CD4-positive, alpha-beta memory T cell (primary cell): ENCODE measurements at regions not wholly inside any gene's neighbourhood (a gene's known extent, or its start where the extent isn't known, plus 50 kb on each side); places are given as distances from the start of the nearest gene placed in this dataset.

Source experiments
- CTCF ChIA-PET: fragments of 350-600 bp; sonication (Branson Sonifier 250); formaldehyde crosslinking; loops from one replicate; lab custom pipeline; 2021; ENCODE audit warnings: inconsistent platforms; ENCODE audit not compliant: partially characterized antibody; lab: Charles Lee
- POLR2A ChIA-PET: fragments of 350-600 bp; sonication (Branson Sonifier 250); formaldehyde crosslinking; loops from one replicate; lab custom pipeline; 2021; ENCODE audit not compliant: partially characterized antibody; lab: Charles Lee
- DNase-seq, 5 donors: peaks; one replicate each; pipeline versions ENCODE4 v3.0.0 to v3.0.0-alpha.2; 2020 to 2022; ENCODE audit warnings: mixed read lengths in 1 of 5
- H3K27ac ChIP-seq: one replicate; pipeline ENCODE4 v1.7.0; 2013; ENCODE audit warnings: low read depth, low read length
- H3K27me3 ChIP-seq: 2 replicates; pipeline ENCODE4 v1.7.0; 2013; ENCODE audit warnings: mild to moderate bottlenecking, low read length, moderate library complexity; ENCODE audit not compliant: insufficient read depth
- H3K36me3 ChIP-seq: 2 replicates; pipeline ENCODE4 v1.7.0; 2013; ENCODE audit warnings: mild to moderate bottlenecking, low read length, moderate library complexity; ENCODE audit not compliant: insufficient read depth
- H3K4me1 ChIP-seq: 2 replicates; pipeline ENCODE4 v1.7.0; 2013; ENCODE audit warnings: mild to moderate bottlenecking, low read length, moderate library complexity; ENCODE audit not compliant: insufficient read depth
- H3K4me3 ChIP-seq, 2 donors: one replicate each; pipeline ENCODE4 v1.7.0; 2013; ENCODE audit warnings: low read length in 2 of 2, mild to moderate bottlenecking in 1 of 2
- H3K9me3 ChIP-seq, 2 donors: one replicate each; pipeline ENCODE4 v1.7.0; 2013; ENCODE audit warnings: low read length in 2 of 2, control low read depth in 1 of 2; ENCODE audit not compliant: control insufficient read depth in 1 of 2
- H3K27ac Mint-ChIP-seq, 7 donors: one replicate each; pipeline ENCODE4 v1.8.0; 2020 to 2021; ENCODE audit warnings: mixed read lengths in 7 of 7, mild to moderate bottlenecking in 6 of 7, inconsistent platforms in 3 of 7, moderate library complexity in 3 of 7
- H3K27me3 Mint-ChIP-seq, 2 donors: one replicate each; pipeline ENCODE4 v1.8.0; 2020 to 2021; ENCODE audit warnings: mixed read lengths in 2 of 2
- H3K36me3 Mint-ChIP-seq, 2 donors: one replicate each; pipeline ENCODE4 v1.8.0; 2020 to 2021; ENCODE audit warnings: mixed read lengths in 2 of 2, inconsistent platforms in 1 of 2, mild to moderate bottlenecking in 1 of 2
- H3K4me1 Mint-ChIP-seq, 4 donors: one replicate each; pipeline ENCODE4 v1.8.0; 2020 to 2021; ENCODE audit warnings: mixed read lengths in 4 of 4, mild to moderate bottlenecking in 1 of 4
- H3K4me3 Mint-ChIP-seq, 8 donors: one replicate each; pipeline ENCODE4 v1.8.0; 2020 to 2021; ENCODE audit warnings: mixed read lengths in 8 of 8, mild to moderate bottlenecking in 7 of 8, moderate library complexity in 6 of 8, inconsistent platforms in 3 of 8
- H3K9me3 Mint-ChIP-seq, 8 donors: one replicate each; pipeline ENCODE4 v1.8.0; 2020 to 2021; ENCODE audit warnings: mixed read lengths in 8 of 8, mild to moderate bottlenecking in 5 of 8, inconsistent platforms in 3 of 8, moderate library complexity in 1 of 8
- intact Hi-C: fragments of 100-400 bp; cut with micrococcal nuclease; formaldehyde crosslinking; loops from one replicate; pipeline ENCODE4 v1.15.1; 2023

DNA sequence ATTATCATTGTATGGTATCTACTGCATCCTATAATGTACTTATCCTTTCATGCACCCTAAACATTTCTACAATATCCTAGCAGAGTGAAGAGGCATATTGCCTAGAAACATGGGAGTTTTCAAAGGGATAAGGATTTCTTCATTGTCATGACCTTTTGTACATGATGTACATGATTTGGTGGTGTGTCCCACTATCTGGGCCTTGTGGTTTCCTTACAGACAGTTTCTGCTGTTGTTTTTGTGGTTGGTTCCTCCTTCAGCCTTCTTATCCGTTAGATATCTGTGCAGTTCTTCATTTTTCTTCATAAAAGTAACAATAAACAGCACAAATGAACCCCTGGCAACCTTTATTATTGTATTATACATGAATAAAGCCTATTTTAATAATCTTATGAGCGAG is 70.4 kb upstream of the BACH1 start:
- H3K27me3 Mint-ChIP-seq, result peaks cover 0 to 7% of the 10 kb centered on the region in 2 donors
- no peak overlapping the region for H3K4me3 Mint-ChIP-seq
- Histone ChIP-seq H3K4me1 (peaks cover under 1% of the 10 kb centered on the region), H3K36me3 (no peaks in the 10 kb centered on the region), H3K4me3 (no peak overlapping the region), H3K27me3 (no peaks in the 10 kb centered on the region), H3K27ac (no peak overlapping the region), H3K9me3 (no peaks in the 10 kb centered on the region)
- CTCF ChIA-PET, result interaction anchor here (1.2 kb wide), 1 partner anchor 31 kb away, joined by 3 read pairs; no protein-coding TSS in a partner anchor
- no peaks in the 10 kb centered on the region for H3K36me3 Mint-ChIP-seq
- no peak overlapping the region for H3K27ac Mint-ChIP-seq
- peaks cover 0 to 5% (median 0%) of the 10 kb centered on the region in 8 donors for H3K9me3 Mint-ChIP-seq
- intact Hi-C loops, result no loop called here
- peaks cover 0 to 8% (median 5%) of the 10 kb centered on the region in 4 donors for H3K4me1 Mint-ChIP-seq
- POLR2A ChIA-PET, result no interaction called here
- DNase-seq, result no peak

GRCh38 chr21:29230551-29231261 is 68.0 kb upstream of the BACH1 start:
- Histone ChIP-seq H3K27ac (no peak overlapping the region), H3K4me3 (no peak overlapping the region), H3K4me1 (peaks cover 5% of the 10 kb centered on the region), H3K36me3 (no peaks in the 10 kb centered on the region), H3K27me3 (no peaks in the 10 kb centered on the region), H3K9me3 (no peaks in the 10 kb centered on the region)
- no peaks in the 10 kb centered on the region for H3K36me3 Mint-ChIP-seq
- no peak overlapping the region for H3K4me3 Mint-ChIP-seq
- ChIA-PET CTCF (interaction anchor here (0.8 kb wide), 1 partner anchor 118 kb away, joined by 3 read pairs; no protein-coding TSS in a partner anchor), POLR2A (no interaction called here)
- peaks cover 0 to 7% of the 10 kb centered on the region in 2 donors for H3K27me3 Mint-ChIP-seq
- no peak for DNase-seq
- peak overlapping the region in 1 of 7 donors; percentile 57 for H3K27ac Mint-ChIP-seq
- peaks cover 0 to 4% (median 0%) of the 10 kb centered on the region in 8 donors for H3K9me3 Mint-ChIP-seq
- intact Hi-C loops, result no loop called here
- peaks cover 0 to 9% (median 6%) of the 10 kb centered on the region in 4 donors for H3K4me1 Mint-ChIP-seq

GRCh38 chr21:29231756-29232529 is 66.8 kb upstream of the BACH1 start:
- Histone ChIP-seq H3K9me3 (no peaks in the 10 kb centered on the region), H3K4me3 (no peak overlapping the region), H3K27me3 (no peaks in the 10 kb centered on the region), H3K36me3 (no peaks in the 10 kb centered on the region), H3K27ac (no peak overlapping the region), H3K4me1 (peaks cover 5% of the 10 kb centered on the region)
- Mint-ChIP-seq H3K36me3 (no peaks in the 10 kb centered on the region), H3K4me1 (peaks cover 0 to 9% (median 8%) of the 10 kb centered on the region in 4 donors), H3K27me3 (peaks cover 0 to 5% of the 10 kb centered on the region in 2 donors), H3K4me3 (no peak overlapping the region), H3K27ac (no peak overlapping the region), H3K9me3 (peaks cover 0 to 4% (median 0%) of the 10 kb centered on the region in 8 donors)
- ChIA-PET CTCF (interaction anchor here (1.4 to 1.6 kb wide), 2 partner anchors 116 to 140 kb away, joined by 3 to 4 read pairs; no protein-coding TSS in a partner anchor), POLR2A (no interaction called here)
- intact Hi-C loops, result no loop called here
- DNase-seq, result no peak

- peak overlapping the region in 1 of 8 donors; percentile 7 for H3K4me3 Mint-ChIP-seq
- POLR2A ChIA-PET, result no interaction called here
- DNase-seq, result no peak
- Histone ChIP-seq H3K4me3 (no peak overlapping the region), H3K36me3 (no peaks in the 10 kb centered on the region), H3K4me1 (peaks cover 5% of the 10 kb centered on the region), H3K27ac (no peak overlapping the region), H3K27me3 (no peaks in the 10 kb centered on the region), H3K9me3 (no peaks in the 10 kb centered on the region)
- H3K9me3 Mint-ChIP-seq, result peaks cover 0 to 4% (median 0%) of the 10 kb centered on the region in 8 donors
- CTCF ChIA-PET, result interaction anchor here (1.4 to 1.6 kb wide), 2 partner anchors 115 to 139 kb away, joined by 3 to 4 read pairs; no protein-coding TSS in a partner anchor
- H3K36me3 Mint-ChIP-seq, result no peaks in the 10 kb centered on the region
- intact Hi-C loops, result loop anchor here (1.0 kb wide), 1 partner anchor 140 kb away; no protein-coding TSS in a partner anchor
- H3K27ac Mint-ChIP-seq, result no peak overlapping the region
- peaks cover 0 to 9% (median 8%) of the 10 kb centered on the region in 4 donors for H3K4me1 Mint-ChIP-seq
- H3K27me3 Mint-ChIP-seq, result peaks cover 0 to 3% of the 10 kb centered on the region in 2 donors
These were observed 66.0 kb upstream of the BACH1 start for GRCh38 chr21:29232530-29233255.

DNA sequence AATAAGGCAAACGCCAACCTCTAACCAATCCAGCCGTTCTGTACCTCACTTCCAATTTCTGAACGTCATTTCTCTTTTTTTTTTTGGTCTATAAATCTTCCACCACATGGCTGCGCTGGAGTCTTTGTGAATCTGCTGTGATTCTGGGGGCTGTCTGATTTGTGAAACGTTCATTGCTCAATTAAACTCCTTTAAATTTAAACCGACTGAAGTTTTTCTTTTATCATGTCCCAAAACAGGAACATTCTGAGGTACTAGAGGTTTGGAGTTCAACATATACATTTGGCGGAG is 65.5 kb upstream of the BACH1 start:
- ChIA-PET POLR2A (no interaction called here), CTCF (interaction anchor here (1.4 to 2.0 kb wide), 2 partner anchors 12 to 115 kb away, joined by 3 to 5 read pairs; no protein-coding TSS in a partner anchor)
- Mint-ChIP-seq H3K9me3 (peaks cover 0 to 4% (median 0%) of the 10 kb centered on the region in 8 donors), H3K36me3 (no peaks in the 10 kb centered on the region), H3K4me1 (peaks cover 0 to 9% (median 6%) of the 10 kb centered on the region in 4 donors), H3K27me3 (peaks cover 0 to 3% of the 10 kb centered on the region in 2 donors), H3K4me3 (peak overlapping the region in 1 of 8 donors; percentile 7), H3K27ac (no peak overlapping the region)
- peaks cover 5% of the 10 kb centered on the region for H3K4me1 ChIP-seq
- intact Hi-C loops, result loop anchor here (1.0 kb wide), 1 partner anchor 139 kb away; no protein-coding TSS in a partner anchor
- no peaks in the 10 kb centered on the region for H3K27me3 ChIP-seq
- H3K27ac ChIP-seq, result no peak overlapping the region
- H3K4me3 ChIP-seq, result no peak overlapping the region
- no peaks in the 10 kb centered on the region for H3K36me3 ChIP-seq
- DNase-seq, result peak in 1 of 5 donors; percentile 3
- no peaks in the 10 kb centered on the region for H3K9me3 ChIP-seq

DNA sequence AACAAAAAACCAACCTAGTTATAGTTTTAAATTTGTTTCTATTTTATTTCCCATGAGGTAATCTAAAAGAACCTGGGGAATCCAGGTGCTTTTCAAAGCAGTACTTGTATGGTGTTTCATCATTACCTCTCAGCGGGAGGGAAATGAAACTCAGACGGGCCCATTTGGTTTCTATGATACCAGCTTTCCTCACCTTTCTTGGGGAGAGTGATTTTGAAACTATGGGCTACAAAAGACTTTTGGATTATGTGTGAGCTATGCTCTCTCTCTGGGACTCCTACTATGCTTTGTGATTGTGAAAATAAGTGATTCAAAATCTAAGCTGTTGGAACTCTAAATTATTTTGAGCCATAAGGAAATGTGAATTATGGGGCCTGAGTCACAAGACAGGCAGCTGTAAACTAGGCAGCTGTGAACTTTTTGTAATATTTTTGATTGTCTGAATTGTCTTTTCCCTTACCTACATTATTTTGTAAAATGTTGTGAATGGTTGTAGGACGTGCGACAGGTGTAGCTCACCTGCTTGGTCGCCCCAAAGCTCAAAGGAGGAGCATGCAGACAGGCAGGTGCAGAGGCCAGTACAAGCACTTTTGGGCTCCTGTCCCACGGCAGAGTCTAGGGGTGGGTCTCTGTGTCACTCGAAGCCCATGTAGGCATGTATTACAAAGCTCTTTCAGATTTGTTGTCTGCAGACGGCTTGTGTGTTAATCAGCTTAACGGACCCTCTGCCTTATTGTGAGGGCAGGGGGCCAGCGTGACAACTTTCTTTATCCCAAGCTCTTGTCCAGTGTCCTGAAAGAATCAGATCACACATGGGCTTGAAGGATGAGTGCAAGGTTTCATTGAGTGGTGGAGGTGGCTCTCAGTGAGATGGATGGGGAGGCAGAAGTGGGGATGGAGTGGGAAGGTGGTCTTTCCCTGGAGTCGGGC is 64.8 kb upstream of the BACH1 start:
- peak in 1 of 5 donors; percentile 29 for DNase-seq
- no peaks in the 10 kb centered on the region for H3K9me3 ChIP-seq
- Mint-ChIP-seq H3K36me3 (no peaks in the 10 kb centered on the region), H3K4me1 (peaks cover 0 to 9% (median 4%) of the 10 kb centered on the region in 4 donors), H3K27ac (no peak overlapping the region), H3K4me3 (no peak overlapping the region), H3K9me3 (peaks cover 0 to 4% (median 0%) of the 10 kb centered on the region in 8 donors), H3K27me3 (peaks cover 0 to 3% of the 10 kb centered on the region in 2 donors)
- H3K4me3 ChIP-seq, result no peak overlapping the region
- ChIA-PET CTCF (interaction anchor here (1.6 to 2.0 kb wide), 2 partner anchors 11 to 115 kb away, joined by 5 read pairs; no protein-coding TSS in a partner anchor), POLR2A (no interaction called here)
- intact Hi-C loops, result loop anchor here (1.0 kb wide), 1 partner anchor 138 kb away; no protein-coding TSS in a partner anchor
- H3K27me3 ChIP-seq, result no peaks in the 10 kb centered on the region
- no peaks in the 10 kb centered on the region for H3K36me3 ChIP-seq
- H3K27ac ChIP-seq, result no peak overlapping the region
- H3K4me1 ChIP-seq, result peaks cover 5% of the 10 kb centered on the region
